GM19351 (cell line): ENCODE measurements at regions not wholly inside any gene's neighbourhood (a gene's known extent, or its start where the extent isn't known, plus 50 kb on each side); places are given as distances from the start of the nearest gene placed in this dataset.
"Not testable (repeated sequence)": the region's sequence is repeated elsewhere in the genome, so short reads cannot be mapped to it uniquely, and the experiment has no call there.

Experiments used
- ATAC-seq: cut with Tn5 transposase; IDR thresholded peaks from one replicate; pipeline ENCODE4 v1.9.1; 2021; ENCODE audit warnings: mild to moderate bottlenecking, moderate library complexity; ENCODE audit not compliant: unreplicated experiment

DNA sequence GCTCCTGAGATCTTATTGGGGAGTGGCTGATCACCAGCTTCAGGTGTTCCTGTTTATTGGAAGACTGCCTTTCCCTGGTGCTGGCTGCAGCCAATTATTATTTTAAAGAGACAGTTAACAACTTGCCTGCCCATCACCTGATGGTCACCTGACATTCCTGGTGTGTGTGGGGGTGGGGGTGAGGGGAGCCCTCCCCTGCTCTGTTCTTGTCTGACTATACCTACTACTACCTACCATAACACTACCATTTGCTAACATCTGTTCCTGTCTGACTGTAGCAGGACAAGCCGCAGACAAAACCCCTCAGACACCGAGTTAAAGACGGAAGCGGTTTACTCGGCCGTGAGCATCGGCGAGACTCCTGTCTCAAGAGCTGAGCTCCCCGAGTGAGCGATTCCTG lies 54.9 kb upstream of the NBPF3 start:
- ATAC-seq = no peak

DNA sequence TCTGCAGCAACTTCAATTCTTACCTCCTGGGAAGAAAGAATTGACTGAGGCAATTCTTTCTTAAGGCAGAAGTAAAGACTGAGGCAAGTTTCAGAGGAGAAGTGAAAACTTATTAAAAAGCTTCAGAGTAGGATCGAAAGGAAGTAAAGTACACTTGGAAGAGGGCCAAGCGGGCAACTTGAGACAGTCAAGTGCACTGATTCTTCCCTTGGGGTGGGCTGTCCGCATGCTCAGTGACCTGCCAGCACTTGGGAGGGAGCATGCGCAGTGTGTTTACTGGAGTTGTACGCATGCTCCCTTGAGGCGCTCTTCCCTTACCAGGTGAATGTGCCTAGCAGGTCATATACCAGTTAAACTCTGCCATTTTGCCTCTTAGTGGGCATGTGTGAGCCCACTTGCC lies 55.3 kb upstream of the NBPF3 start:
- ATAC-seq = no peak

DNA sequence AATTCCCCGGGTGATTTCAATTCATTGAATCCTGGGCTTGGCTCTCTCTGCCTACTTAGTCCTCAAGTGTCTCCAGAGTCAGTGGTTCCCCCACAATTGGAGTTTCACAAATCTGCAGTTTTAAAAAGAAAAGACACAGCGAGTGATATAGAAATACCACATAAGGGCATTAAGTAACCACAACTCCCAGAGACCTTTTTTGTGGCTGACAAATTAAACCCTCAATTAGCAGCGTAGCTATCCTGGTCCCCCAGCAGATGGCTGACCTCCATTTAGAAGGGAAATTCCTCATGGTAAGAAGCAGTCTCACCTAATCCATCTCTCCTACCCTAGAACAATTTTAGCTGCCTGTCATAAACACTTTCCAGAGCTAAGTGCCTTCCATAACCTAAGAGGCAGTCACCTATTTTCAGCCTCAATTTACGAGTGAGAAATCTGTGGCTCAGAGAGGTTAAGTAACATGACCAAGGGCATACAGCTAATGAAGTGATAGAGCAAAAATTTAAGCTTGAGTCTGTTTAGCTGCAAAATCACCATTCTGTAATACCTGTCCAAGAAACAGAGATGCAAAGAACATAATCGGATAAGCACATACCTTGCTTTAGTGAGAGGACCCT lies 56.0 kb upstream of the NBPF3 start:
- no peak for ATAC-seq

DNA sequence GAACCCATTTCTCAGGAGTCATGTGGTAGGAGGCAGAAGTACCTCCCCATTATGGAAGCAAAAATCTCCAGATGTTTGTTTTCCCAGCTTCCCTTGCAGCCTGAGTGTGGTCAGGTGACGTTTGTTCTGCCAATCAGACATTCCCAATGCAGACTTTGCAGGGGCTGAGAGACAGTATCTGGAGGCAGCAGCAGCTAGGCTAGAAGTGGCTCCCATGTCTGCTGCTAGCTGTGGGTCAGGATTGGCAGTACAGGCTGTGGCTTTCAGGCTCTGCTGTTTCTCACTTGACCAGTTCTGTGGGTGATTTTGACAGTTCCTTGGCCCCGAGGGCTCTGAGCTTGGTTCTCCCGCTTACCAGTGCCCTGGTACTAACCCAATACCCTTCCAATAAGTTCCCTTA lies 58.6 kb upstream of the NBPF3 start:
- ATAC-seq = no peak

DNA sequence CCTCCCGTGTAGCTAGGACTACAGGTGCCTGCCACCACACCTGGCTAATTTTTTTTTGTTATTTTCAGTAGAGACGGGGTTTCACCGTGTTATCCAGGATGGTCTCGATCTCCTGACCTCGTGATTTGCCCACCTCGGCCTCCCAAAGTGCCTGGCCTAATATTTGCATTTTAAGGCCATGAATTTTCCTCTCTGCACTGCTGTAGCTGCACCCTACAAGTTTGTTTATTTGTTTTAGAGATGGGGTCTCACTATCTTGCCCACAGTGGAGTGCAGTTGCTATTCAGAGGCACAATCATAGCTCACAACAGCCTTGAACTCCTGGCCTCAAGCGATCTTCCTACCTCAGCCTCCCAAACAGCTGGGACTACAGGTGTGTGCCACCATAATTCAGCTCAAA lies 59.8 kb upstream of the NBPF3 start:
- not testable (repeated sequence) for ATAC-seq

DNA sequence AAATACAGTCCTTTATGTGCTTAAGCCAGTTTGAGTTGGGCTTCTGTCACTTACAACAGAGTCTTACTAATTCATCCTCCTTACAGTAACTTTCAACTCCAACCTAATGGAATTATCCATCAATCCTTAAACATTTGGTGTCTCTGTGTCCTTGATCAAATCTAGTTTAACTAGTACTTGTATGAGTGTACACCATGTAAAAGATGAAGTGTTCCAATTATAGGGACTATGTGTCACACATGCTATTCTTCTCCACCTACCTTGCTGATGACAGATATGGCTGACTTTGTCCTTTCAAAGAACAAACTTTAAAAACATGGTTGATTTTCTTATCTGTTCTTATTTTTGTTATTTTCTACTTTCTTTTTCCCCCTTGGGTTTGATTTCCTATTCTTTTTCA lies 60.4 kb upstream of the NBPF3 start:
- no peak for ATAC-seq

DNA sequence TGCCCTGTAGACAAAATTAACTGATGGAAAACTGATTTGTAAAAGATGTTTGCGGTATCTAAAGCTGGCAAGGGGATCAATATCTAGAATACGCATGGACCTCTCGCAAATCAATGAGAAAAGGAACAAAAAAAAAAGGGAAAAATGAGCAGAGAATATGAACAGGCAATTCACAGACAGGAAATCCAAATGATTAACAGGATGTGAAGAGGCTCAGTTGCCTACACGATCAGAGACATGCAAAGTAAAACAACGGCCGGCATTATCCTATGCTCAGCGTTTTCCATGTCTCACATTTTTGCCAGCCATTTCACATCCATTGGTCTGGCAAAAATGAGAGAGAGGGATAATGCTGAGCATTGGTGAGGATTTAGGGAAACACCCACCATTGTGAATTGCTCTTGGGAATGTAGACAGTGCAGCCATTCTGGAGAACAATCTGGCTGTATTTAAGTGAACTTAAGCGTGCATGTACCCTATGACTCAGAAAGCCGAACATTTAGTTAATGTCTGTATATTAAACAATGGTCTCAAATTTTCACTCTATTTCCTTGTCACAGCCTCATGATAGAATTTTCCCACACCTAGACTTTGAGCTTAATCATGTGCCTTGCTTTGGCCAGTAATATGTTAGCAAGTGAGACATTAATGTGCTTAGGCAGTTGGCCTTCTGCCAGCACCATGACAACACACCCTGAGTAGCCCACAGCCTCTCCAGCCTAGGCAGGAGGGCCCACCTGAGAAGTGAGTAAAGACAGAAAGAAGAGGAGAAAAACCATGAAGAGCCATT lies 61.0 kb upstream of the NBPF3 start:
- ATAC-seq = no peak

DNA sequence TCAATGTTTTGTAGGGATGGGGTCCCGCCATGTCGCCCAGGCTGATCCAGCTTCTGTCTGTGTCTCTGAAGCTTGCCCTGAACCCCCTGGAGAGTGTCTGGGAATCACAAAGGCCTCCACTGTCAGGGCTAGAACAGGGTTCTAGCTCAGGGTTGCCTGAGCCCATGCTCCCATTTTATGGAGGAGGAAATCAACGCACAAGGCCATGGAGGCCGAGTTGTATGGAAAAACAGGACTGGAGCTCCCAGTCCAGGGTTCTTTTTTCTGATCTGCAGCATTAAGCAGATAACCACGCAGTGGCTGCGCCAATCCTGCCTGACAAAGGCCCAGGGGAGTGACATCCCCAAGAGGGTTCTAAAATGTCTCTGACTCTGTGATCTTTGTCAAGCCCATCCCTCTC lies 67.6 kb upstream of the NBPF3 start:
- no peak for ATAC-seq

DNA sequence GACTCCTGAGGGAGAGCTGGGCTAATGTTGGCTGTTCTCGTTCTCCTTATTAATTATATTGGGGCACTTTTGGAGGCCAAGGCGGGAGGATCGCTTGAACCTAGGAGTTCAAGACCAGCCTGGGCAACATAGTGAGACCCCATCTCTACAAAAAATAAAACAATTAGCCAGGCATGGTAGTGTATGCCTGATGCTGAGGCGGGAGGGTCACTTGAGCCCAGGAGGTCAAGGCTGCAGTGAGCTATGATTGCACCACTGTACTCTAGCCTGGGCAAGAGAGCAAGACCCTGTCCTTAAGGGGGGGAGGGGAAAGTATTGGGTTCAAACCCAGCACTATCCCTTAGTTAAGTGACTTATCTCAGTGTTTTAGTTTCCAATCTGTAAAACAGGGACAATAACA lies 70.0 kb upstream of the NBPF3 start:
- no peak for ATAC-seq

DNA sequence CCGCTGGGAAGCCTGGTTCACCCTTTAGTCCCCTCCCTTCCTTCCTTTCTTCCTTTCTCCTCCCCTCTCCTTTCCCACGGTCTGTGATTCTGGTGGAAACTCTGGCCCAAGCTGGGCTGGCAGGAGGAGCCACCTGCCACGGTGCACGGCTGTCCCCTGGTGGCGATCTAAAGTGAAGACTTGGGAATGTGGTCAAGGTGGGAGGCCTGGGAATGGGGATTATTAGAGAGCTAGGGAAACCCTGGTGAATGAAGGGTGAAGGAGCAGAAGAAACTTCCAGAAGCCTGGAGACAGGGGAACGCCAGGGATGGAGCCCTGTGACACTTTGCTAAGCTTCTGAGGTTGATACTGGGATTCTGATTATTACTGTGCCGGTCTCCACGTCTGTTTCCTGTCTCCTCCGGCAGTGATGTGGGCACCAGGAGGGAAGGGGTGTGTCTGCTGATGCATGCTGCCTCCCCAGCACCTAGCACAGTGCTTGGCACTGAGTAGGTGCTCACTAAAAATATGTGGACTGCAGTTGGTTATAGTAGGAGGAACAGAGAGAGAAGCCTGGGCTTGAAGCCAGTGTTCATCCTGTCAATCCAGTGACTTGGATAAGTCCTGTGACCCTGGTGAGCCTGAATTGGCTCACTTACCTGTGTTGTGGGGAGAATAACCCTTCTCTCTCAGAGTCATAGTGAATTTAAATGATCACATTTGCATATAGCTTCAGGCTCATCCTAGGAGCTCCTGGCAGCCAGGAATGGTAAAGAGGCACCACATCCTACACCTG lies 71.2 kb upstream of the NBPF3 start:
- ATAC-seq = no peak

DNA sequence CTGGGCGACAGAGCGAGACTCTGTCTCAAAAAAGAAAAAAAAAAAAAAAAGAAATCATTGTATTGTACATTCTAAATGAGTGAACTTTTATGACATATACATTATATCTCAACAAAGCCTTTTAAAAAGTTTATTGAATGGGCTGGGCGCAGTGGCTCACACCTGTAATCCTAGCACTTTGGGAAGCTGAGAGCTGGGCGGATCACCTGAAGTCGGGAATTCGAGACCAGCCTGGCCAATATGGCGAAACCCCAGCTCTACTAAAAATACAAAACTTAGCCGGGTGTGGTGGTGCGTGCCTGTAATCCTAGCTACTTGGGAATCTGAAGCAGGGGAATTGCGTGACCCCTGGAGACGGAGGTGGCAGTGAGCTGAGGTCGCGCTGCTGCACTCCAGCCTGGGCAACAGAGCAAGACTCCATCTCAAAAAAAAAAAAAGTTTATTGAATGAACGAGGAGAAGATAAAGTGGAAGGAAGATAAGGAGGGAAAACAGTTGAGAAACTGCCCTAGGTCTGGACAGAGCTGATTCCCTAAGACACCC lies 71.9 kb upstream of the NBPF3 start:
- not testable (repeated sequence) for ATAC-seq

DNA sequence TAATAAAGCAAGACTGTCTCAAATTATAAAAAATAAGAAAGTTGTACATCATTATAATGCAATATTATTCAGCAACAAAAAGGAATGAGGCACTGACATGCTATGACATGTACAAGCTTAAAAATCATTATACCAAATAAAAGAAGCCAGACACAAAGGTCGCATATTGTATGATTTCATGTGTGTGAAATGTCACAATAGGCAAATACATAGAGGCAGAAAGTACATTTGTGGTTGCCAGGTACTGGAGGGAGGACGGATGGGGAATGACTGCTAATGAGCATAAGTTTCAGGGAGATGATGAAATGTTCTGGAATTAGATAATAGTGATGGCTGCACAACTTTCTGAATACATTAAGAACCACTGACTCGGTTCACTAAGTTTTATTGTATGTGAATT lies 73.6 kb upstream of the NBPF3 start:
- ATAC-seq = no peak

DNA sequence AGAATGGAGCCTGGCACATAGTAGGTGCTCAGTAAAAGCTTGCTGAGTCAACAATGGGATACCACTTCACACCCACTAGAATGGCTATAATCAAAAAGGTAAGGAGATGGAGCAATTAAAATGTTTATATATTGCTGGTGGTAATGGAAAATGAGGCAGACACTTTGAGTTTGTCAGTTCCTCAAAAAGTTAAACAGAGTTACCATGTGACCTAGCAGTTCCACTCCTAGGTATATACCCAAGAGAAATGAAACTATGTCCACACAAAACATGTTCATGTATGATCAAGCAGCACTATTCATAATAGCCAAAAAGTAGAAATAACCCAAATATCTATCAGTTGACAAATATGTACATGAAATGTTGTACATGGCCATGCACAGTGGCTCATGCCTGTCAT lies 74.8 kb upstream of the ECE1 start:
- no peak for ATAC-seq

DNA sequence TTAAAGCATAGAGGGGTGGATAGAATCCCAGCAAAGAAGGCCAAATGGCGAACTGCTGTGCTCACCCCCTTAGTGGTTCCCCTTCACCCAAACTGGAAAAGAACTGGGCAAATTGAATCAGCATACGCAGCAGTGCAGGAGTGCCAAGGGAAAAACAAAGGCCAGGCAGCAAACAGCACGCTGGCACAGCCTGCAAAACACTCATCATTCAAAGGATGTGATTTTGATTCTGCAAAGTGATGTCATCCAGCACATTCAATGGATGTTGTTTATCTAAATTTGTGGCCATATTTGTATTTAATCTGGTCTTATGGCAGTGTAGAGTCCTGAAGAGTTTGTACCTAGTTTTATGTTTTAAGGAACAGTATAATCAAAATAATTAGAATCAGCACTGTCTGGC lies 71.8 kb upstream of the ECE1 start:
- ATAC-seq = no peak

DNA sequence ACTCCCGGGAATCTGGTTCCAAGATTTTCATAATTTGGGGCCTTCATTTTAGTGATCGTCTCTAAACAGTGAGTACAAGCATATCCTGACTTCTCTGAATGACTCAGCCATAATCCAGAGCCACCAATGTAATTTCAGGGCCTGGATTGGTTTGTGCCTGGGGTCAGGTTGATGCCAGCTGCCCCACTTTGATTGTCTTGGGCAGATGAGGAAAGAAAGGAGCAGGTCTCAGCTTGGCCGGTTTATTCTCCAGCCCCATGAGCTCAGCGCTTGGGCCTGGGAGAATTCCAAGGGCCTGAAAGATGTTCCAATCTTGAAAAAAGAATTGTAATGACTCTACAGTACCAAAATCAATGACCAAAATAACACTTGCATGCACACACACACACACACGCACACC lies 71.2 kb upstream of the ECE1 start:
- ATAC-seq = no peak

DNA sequence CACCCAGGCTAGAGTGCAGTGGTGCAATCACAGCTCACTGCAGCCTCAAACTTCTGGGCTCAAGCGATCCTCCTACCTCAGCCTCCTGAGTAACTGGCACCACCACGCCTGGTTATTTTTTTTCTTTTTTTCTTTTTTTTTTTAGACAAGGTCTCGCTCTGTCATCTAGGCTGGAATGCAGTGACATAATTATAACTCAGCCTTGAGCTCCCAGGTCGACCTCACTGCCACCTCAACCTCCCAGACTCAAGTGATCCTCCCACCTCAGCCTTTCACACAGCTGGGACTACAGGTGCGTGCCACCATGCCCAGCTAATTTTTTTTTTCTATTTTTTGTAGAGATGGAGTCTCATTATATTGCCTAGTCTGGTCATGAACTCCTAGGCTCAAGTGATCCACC lies 66.9 kb upstream of the ECE1 start:
- ATAC-seq = no peak

DNA sequence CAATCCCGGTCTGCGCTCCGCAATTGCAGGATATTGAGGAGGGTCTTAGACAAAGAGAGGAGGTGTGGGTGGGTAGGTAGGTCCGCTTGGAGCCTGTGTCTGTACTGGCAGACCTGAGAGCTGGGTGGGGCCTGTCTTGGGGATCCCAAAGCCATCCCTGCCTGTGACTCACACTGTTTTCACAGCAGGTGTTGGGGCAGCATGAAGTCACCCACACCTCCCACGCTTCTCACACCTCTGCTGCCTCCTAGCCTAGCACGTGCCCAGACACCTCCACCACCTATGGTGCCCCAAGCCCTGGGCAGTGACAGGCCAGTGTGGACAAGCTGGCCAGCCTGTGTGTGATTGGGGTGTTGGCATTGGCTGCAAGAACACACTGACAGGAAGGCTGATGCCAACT lies 65.7 kb upstream of the ECE1 start:
- no peak for ATAC-seq

DNA sequence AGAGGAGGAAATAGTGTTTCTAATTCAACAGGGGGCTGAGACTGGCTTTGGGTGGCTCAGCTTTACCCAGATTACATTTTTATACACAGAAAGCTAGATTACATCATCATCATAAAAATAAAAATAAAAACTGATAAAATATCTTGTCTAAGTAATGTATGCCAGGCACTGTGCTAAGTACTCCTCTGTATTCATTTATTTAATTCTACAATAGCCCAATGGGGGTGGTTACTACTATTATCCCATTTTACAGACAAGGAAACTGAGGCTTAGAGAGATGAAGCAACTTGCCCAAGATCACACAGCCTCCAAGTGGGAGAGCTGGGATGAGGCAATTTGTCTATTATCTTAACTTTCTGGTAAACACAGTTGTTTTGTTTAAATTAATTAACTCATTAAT lies 62.3 kb upstream of the ECE1 start:
- no peak for ATAC-seq

DNA sequence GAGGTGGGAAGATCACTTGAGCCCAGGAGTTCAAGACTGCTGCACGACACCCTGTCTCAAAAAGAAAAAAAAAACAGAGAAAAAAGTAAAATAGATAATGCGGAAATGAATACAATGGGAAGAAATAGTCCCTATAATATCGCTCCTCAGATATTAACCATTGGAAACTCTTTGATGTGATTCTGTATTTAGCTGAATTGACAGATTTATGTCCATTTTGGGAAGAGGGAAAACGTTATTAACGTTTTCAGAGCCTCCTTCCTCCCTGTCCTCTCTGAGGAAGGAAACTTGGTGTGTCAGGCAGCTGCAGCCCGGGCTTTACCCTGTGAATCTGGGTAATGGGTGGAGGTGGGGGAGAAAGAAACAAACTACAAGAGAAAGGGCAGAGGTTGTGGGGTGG lies 61.6 kb upstream of the ECE1 start:
- ATAC-seq = no peak

DNA sequence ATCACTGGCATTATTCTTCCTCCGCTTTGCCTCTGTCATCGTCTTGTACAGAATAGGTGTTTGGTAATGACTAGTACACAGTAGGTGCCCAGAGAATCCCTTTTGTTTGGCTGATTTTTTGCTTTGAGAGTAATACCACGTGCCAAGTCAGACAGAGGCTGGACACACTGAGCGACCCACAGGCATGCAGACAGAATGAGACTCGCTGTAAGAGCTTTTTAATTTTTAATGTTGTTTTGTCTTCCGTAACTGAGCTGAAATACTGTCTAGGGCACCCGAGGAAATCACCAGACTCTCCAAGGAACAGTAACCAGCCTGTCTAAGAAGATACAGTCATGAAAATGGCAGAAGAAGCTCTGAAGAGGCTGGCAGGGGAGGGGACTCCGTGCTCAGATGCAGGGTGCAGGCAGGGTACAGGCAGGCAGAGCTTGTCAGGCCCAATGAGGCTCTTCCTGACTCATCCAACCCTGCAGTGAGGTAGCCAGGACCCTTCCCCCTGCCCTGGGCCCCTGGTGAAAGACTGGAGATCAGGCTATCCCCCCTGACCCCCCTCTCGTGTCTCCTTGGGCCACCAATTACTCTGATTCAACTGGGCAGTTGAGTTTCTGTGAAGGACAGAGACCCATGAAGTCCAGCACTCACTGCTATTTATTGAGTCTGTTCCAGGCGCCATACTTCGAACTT lies 60.1 kb upstream of the ECE1 start:
- ATAC-seq = no peak

DNA sequence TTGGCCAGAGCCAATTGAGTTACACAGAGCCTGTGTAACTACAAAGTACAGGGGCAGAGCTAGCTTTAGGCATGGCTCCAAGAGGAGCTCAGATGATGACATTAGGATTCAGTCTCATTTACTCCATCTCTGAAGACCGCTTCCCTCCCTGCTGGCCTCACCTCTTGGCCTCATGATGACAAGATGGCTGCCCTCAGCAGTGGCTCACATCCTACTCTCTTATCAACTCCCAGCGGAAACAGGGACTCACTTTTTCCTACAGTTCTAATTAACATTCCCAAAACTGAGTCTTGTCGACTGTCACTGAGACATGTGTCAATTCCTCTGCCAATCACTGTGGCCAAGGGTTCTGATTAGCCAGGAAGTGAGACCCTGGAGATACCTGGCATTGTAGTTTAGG lies 59.4 kb upstream of the ECE1 start:
- no peak for ATAC-seq
